Neural cell (in vitro differentiated cells): ENCODE measurements at regions not wholly inside any gene's neighbourhood (a gene's known extent, or its start where the extent isn't known, plus 50 kb on each side); places are given as distances from the start of the nearest gene placed in this dataset.

Experiments
- H2AFZ ChIP-seq: fragments of 200-600, 300-800 bp; sonication (generic), shearing (Covaris generic); 2 replicates; pipeline ENCODE4 v1.6.0; 2014; ENCODE audit warnings: low read depth, mild to moderate bottlenecking, antibody characterized with exemption, low read length, moderate library complexity
- H3F3A ChIP-seq: fragments of 200-600 bp; shearing (Covaris generic); 2 replicates; pipeline ENCODE4 v1.6.1; 2016; ENCODE audit warnings: mild to moderate bottlenecking, moderate library complexity, mixed read lengths, antibody characterized with exemption, low read length; ENCODE audit not compliant: insufficient read depth, poor library complexity, severe bottlenecking
- H3K27ac ChIP-seq: fragments of 200-600, 300-800 bp; sonication (generic), shearing (Covaris generic); 2 replicates; pipeline ENCODE4 v1.5.1; 2014; ENCODE audit warnings: mild to moderate bottlenecking, low read length, moderate library complexity
- H3K27me3 ChIP-seq: fragments of 300-800, 200-600 bp; sonication (generic), shearing (Covaris generic); 2 replicates; pipeline ENCODE4 v1.6.0; 2014; ENCODE audit warnings: mild to moderate bottlenecking, low read depth, low read length, moderate library complexity; ENCODE audit not compliant: insufficient read depth
- H3K36me3 ChIP-seq: fragments of 300-800, 200-600 bp; sonication (generic), shearing (Covaris generic); 2 replicates; pipeline ENCODE4 v1.5.1; 2014; ENCODE audit warnings: mild to moderate bottlenecking, antibody characterized with exemption, low read length, moderate library complexity; ENCODE audit not compliant: insufficient read depth
- H3K4me2 ChIP-seq: fragments of 300-800, 200-600 bp; sonication (generic), shearing (Covaris generic); 2 replicates; pipeline ENCODE4 v1.6.0; 2014; ENCODE audit warnings: mild to moderate bottlenecking, low read length
- H3K4me3 ChIP-seq: fragments of 300-800, 200-600 bp; sonication (generic), shearing (Covaris generic); 2 replicates; pipeline ENCODE4 v1.5.1; 2014; ENCODE audit warnings: mild to moderate bottlenecking, low read length, moderate library complexity
- H3K79me2 ChIP-seq: fragments of 200-600 bp; shearing (Covaris generic); replicated peaks from 2 replicates; pipeline ENCODE4 v1.6.0; 2014; ENCODE audit warnings: mild to moderate bottlenecking, low read length, moderate library complexity; ENCODE audit not compliant: insufficient read depth
- H3K9ac ChIP-seq: fragments of 300-800, 200-600 bp; sonication (generic), shearing (Covaris generic); 2 replicates; pipeline ENCODE4 v1.6.1; 2016; ENCODE audit warnings: mild to moderate bottlenecking, low read length, mixed read lengths
- H3K9me2 ChIP-seq: fragments of 200-600 bp; shearing (Covaris generic); 2 replicates; pipeline ENCODE4 v1.6.1; 2016; ENCODE audit warnings: mild to moderate bottlenecking, low read length, mixed read lengths; ENCODE audit not compliant: insufficient read depth
- H3K9me3 ChIP-seq: fragments of 200-600, 300-800 bp; sonication (generic), shearing (Covaris generic); 2 replicates; pipeline ENCODE4 v1.6.1; 2016; ENCODE audit warnings: mild to moderate bottlenecking, mixed run types, low read length, moderate library complexity, mixed read lengths
- H4K20me1 ChIP-seq: fragments of 200-600 bp; shearing (Covaris generic); 2 replicates; pipeline ENCODE4 v1.6.1; 2016; ENCODE audit warnings: mild to moderate bottlenecking, mixed run types; ENCODE audit not compliant: insufficient read depth
- EP300 ChIP-seq: fragments of 450-650 bp; conservative IDR thresholded peaks from 2 replicates; pipeline ENCODE4 v1.6.1; 2014; ENCODE audit warnings: antibody characterized with exemption, mild to moderate bottlenecking, moderate library complexity; ENCODE audit not compliant: poor library complexity, severe bottlenecking
- EZH2 ChIP-seq: fragments of 200-600, 300-800 bp; shearing (Covaris generic), sonication (generic); IDR thresholded peaks from 2 replicates; pipeline ENCODE4 v1.6.1; 2014; ENCODE audit warnings: antibody characterized with exemption, low read length, borderline replicate concordance, mild to moderate bottlenecking; ENCODE audit not compliant: insufficient read depth, poor library complexity, severe bottlenecking
- MXI1 ChIP-seq: fragments of 450-650 bp; conservative IDR thresholded peaks from 2 replicates; pipeline ENCODE4 v1.6.1; 2014; ENCODE audit warnings: antibody characterized with exemption, mild to moderate bottlenecking; ENCODE audit not compliant: poor library complexity, severe bottlenecking
- POLR2AphosphoS5 ChIP-seq: IDR thresholded peaks from 2 replicates; pipeline ENCODE4 v1.6.1; 2012
- RAD21 ChIP-seq: fragments of 450-650 bp; conservative IDR thresholded peaks from 2 replicates; pipeline ENCODE4 v1.6.1; 2014; ENCODE audit warnings: antibody characterized with exemption, mild to moderate bottlenecking, moderate library complexity
- SMC3 ChIP-seq: fragments of 450-650 bp; conservative IDR thresholded peaks from 2 replicates; pipeline ENCODE4 v1.6.1; 2014; ENCODE audit warnings: antibody characterized with exemption, mild to moderate bottlenecking, moderate library complexity; ENCODE audit not compliant: poor library complexity
- TAF1 ChIP-seq: IDR thresholded peaks from 2 replicates; pipeline ENCODE4 v1.6.1; 2012; ENCODE audit warnings: low read depth
- TF ChIP-seq, protein P1 (sequence below): IDR thresholded peaks from 2 replicates; pipeline ENCODE4 v1.6.1; 2012; ENCODE audit warnings: borderline replicate concordance
- TF ChIP-seq, protein P2 (sequence below): fragments of 450-650 bp; IDR thresholded peaks from 2 replicates; pipeline ENCODE4 v1.5.1; 2014; ENCODE audit warnings: antibody characterized with exemption, mild to moderate bottlenecking, moderate library complexity; ENCODE audit not compliant: poor library complexity, severe bottlenecking

DNA sequence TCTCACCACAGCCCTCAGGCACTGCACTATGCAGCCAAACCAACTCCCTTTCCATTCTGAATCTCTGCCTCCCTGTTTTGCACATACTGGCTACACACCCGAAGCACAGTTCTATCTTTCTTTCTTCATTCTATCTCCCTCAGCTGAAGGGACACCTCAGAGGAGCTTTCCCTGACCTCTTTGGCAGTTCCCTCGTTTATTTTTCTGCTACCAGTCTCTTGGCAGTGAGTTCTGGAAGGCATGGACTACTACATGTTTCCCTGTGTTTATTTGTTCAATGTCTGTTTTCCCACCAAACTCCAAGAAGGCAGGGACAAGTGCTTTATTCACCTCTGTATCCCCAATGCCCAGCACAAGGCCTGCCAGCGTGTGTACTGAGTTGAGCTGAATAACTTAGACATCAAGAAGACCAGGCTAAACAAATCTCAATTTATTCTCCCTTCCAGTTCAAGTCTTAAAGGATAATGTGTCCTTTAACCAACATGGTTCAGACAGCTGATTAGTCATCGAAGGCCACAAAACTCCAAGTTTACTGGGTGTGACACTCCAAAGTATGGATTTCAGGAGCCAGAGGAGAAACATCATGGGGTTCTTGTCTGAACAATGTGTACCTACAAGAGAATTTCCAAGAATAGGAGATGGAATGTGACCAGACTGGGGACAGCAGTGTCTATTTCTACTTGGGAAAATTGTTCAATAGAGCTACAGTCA, 260.1 kb upstream of the CTNNB1 start (continued):
- TF ChIP-seq EZH2 (no peak), RAD21 (no peak), EP300 (no peak)

DNA sequence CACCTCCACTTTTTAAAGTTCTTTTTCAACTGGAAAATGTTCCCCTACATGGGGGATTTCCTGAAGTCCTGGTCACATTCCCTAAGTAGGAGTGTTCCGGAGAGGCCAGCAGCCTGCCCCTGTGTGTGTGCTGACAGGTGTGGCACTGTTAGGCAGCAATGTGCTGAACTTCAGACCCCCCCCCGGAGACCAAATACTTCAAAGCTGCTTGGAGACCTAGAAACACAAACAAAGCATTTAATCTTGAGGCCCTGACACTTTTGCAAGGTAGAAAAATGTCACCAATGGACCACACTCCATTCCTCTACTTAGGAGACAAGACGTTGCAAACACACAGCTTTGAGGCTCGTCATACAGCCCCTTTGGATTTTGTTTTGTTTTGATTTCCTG, 259.6 kb upstream of the CTNNB1 start:
- Histone ChIP-seq H3K9me2 (no peaks in the 10 kb centered on the region), H3K9ac (no peak overlapping the region), H3K4me2 (no peak overlapping the region)

More for the DNA sequence above, 259.6 kb upstream of the CTNNB1 start:
- H3K79me2 ChIP-seq = no peaks in the 10 kb centered on the region
- no peak for TF ChIP-seq EP300
- TF ChIP-seq, protein P1, sequence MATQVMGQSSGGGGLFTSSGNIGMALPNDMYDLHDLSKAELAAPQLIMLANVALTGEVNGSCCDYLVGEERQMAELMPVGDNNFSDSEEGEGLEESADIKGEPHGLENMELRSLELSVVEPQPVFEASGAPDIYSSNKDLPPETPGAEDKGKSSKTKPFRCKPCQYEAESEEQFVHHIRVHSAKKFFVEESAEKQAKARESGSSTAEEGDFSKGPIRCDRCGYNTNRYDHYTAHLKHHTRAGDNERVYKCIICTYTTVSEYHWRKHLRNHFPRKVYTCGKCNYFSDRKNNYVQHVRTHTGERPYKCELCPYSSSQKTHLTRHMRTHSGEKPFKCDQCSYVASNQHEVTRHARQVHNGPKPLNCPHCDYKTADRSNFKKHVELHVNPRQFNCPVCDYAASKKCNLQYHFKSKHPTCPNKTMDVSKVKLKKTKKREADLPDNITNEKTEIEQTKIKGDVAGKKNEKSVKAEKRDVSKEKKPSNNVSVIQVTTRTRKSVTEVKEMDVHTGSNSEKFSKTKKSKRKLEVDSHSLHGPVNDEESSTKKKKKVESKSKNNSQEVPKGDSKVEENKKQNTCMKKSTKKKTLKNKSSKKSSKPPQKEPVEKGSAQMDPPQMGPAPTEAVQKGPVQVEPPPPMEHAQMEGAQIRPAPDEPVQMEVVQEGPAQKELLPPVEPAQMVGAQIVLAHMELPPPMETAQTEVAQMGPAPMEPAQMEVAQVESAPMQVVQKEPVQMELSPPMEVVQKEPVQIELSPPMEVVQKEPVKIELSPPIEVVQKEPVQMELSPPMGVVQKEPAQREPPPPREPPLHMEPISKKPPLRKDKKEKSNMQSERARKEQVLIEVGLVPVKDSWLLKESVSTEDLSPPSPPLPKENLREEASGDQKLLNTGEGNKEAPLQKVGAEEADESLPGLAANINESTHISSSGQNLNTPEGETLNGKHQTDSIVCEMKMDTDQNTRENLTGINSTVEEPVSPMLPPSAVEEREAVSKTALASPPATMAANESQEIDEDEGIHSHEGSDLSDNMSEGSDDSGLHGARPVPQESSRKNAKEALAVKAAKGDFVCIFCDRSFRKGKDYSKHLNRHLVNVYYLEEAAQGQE = no peak
- no peak for TF ChIP-seq SMC3
- no peak for TF ChIP-seq POLR2AphosphoS5
- TF ChIP-seq MXI1 = no peak
- TF ChIP-seq, protein P2, sequence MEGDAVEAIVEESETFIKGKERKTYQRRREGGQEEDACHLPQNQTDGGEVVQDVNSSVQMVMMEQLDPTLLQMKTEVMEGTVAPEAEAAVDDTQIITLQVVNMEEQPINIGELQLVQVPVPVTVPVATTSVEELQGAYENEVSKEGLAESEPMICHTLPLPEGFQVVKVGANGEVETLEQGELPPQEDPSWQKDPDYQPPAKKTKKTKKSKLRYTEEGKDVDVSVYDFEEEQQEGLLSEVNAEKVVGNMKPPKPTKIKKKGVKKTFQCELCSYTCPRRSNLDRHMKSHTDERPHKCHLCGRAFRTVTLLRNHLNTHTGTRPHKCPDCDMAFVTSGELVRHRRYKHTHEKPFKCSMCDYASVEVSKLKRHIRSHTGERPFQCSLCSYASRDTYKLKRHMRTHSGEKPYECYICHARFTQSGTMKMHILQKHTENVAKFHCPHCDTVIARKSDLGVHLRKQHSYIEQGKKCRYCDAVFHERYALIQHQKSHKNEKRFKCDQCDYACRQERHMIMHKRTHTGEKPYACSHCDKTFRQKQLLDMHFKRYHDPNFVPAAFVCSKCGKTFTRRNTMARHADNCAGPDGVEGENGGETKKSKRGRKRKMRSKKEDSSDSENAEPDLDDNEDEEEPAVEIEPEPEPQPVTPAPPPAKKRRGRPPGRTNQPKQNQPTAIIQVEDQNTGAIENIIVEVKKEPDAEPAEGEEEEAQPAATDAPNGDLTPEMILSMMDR = no peak
- no peak for TF ChIP-seq EZH2
- no peak for TF ChIP-seq RAD21
- no peak for TF ChIP-seq TAF1
- H3K4me3 ChIP-seq = no peak overlapping the region
- H2AFZ ChIP-seq = no peak overlapping the region
- H3K36me3 ChIP-seq = no peaks in the 10 kb centered on the region
- no peaks in the 10 kb centered on the region for H4K20me1 ChIP-seq
- H3K9me3 ChIP-seq = no peaks in the 10 kb centered on the region
- no peaks in the 10 kb centered on the region for H3K27me3 ChIP-seq
- H3K27ac ChIP-seq = no peak overlapping the region
- no peaks in the 10 kb centered on the region for H3F3A ChIP-seq
